Amniotic epithelial cell (primary cell): ENCODE measurements at regions not wholly inside any gene's neighbourhood (a gene's known extent, or its start where the extent isn't known, plus 50 kb on each side); places are given as distances from the start of the nearest gene placed in this dataset.

Source experiments
- DNase-seq: peaks from one replicate; pipeline ENCODE4 v3.0.0-alpha.2; 2010; ENCODE audit warnings: low read depth

GRCh38 chr1:216881695-216882094, 158.5 kb upstream of the ESRRG start:
- DNase-seq, result no peak

GRCh38 chr1:216866714-216867113, 143.5 kb upstream of the ESRRG start:
- no peak for DNase-seq

DNA sequence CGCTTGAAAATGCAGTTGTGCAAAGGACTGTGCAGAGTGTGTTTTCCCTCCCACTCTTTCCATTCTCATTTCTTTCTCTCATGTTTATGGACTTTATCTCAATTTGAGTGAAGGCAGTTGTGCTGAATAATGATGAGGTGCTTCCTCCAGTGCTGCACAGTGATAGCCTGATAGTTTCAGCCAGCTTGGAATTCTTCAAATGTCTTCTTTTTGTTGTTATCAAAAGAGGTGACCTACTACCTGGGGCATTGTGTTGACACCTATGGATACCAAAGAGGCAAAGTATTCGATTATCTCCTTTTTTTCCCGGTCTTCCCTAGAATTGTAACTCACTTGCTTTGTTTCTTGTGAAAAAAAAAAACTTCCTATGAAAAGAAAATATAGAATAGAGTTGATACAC, 132.6 kb upstream of the ESRRG start:
- no peak for DNase-seq

GRCh38 chr1:216854836-216855484, 131.7 kb upstream of the ESRRG start:
- DNase-seq, result no peak

GRCh38 chr1:216851073-216851472, 127.8 kb upstream of the ESRRG start:
- DNase-seq, result no peak

DNA sequence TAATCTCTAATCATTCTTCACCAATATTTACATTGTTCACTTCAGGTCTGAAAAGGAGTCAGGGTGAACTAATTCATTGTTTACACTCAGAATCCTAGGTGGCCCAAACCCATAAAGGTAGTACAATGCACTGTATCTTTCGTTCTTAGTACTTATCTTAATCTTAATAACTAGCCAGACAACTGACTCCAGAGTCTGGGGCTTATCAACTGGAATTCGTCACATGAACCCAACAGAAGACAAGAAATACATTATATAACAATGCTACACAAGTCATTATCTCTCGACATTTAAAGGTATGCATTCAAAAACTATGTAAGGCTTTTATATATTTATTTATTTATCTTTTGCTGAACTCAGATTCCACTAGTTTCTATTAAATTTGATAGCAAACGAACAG, 125.9 kb upstream of the ESRRG start:
- DNase-seq, result no peak

- peak; percentile 2 for DNase-seq
Observed at GRCh38 chr1:216847397-216848036, 124.3 kb upstream of the ESRRG start.

DNA sequence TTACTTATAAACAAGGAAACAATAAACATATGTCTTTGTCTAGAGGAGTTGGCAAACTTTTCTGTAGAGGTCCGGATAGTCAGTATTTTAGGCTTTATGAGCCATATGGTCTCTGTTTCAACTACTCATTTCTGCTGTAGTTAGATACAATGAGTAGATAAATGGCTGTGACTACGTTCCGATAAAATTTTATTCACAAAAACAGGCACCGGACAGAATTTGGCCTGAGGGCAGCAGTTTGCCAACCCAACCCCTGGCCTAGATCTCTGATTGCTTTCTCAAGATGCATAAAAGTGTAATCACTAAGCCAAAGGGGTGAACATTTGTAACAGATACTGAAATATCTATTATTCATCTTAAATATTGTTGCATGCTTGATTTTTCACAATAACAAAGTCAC, 123.1 kb upstream of the ESRRG start:
- DNase-seq, result no peak

DNA sequence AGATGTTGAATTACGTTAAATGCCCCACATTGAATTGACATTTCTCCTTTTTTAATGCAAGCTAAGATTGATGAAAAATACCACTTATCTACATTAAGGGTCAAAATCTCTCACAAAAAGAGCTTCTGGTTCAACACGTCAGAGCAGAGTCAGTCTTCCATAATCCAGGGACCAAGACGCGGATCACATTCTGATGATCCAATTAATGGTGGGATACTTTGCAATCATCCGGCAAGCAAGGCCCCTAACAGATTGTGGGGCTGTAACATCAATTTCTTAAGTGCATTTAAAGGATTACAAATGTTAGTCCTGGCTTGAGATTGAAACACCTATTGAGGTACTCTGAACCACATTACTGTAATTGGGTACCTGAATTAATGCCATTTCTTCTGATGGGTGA, 120.2 kb upstream of the ESRRG start:
- DNase-seq, result no peak

DNA sequence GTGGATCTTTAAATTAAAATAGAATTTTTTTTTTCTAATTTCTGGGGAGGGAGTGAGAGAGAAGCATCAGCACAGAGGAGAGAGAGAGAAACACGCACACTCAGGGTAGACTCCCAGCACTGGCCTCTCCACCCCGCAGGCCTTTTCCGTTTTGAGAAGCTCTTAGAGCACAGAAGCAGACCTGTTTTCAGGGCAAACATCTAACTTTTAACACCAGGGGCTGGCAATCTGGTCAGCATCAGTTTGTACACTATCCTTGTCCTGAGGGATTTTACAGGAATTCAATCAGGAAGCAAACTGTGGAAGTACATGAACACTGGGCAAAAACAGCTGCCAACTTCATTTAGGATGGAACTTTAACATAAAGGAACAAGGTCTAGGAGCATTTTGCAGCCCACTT, 117.9 kb upstream of the ESRRG start:
- DNase-seq, result no peak

DNA sequence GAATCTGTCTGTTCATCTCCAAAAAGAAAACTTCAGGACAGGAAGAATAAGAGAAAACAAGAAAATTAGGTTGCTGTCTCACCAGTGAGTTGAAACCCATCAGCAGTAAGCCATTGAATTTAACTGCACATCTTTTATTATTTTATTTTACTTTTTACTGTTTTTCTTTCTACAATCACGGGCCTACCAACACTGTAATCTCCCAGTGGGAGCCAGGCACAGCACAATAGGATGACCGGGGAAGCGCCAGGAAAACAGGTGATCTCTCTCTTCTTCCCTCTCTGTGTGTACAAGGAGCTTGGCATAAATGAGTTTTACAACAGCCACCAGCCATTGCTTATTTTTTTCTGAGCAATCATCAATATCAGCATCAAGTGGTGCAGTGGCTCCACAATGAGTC, 113.1 kb upstream of the ESRRG start:
- no peak for DNase-seq

GRCh38 chr1:216833509-216833908, 110.3 kb upstream of the ESRRG start:
- DNase-seq, result no peak

GRCh38 chr1:216832192-216832591, 109.0 kb upstream of the ESRRG start:
- DNase-seq, result no peak

- DNase-seq, result no peak
Observed at GRCh38 chr1:216830424-216831210, 107.4 kb upstream of the ESRRG start.

GRCh38 chr1:216827251-216827650, 104.0 kb upstream of the ESRRG start:
- no peak for DNase-seq

GRCh38 chr1:216826646-216827045, 103.4 kb upstream of the ESRRG start:
- no peak for DNase-seq

DNA sequence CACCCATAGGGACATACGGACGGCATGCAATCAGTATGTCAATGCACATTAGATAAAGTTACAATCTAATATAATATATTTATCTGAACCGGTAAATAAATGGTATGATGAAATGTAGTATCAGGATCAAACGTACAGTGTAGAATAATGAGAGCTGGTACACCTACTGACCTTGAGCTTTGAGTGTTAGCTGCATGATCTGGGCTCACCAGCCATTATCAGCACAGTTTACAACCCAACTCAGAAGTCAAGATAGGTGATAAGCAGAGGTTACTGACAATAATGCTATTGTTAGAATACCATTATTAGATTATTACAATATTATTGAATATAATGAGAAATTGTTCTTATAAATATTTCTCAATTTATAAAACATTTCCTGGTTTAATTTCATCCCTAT, 103.0 kb upstream of the ESRRG start:
- no peak for DNase-seq

GRCh38 chr1:216825557-216825956, 102.3 kb upstream of the ESRRG start:
- no peak for DNase-seq

- no peak for DNase-seq
Observed at GRCh38 chr1:216824511-216824910, 101.3 kb upstream of the ESRRG start.

GRCh38 chr1:216823731-216824130, 100.5 kb upstream of the ESRRG start:
- DNase-seq, result no peak

DNA sequence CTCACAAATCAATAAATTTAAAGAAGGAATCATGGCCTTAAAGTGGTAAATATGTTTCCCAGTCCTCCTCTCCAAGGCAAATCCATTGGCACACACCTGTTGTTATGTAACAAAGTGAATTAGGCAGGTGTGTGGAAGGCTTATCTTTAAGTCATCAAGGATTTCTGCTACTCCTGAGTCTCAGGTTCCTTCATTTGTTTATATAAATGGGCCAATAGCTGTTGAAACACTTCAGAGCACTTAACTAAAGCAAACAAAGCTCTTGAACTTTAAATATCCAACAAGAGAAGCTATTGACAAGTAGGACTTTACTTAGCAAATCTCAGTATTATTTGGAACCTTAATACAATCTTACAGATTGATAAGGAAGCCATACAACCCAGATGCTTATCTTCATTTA, 99.3 kb upstream of the ESRRG start:
- DNase-seq, result no peak

DNA sequence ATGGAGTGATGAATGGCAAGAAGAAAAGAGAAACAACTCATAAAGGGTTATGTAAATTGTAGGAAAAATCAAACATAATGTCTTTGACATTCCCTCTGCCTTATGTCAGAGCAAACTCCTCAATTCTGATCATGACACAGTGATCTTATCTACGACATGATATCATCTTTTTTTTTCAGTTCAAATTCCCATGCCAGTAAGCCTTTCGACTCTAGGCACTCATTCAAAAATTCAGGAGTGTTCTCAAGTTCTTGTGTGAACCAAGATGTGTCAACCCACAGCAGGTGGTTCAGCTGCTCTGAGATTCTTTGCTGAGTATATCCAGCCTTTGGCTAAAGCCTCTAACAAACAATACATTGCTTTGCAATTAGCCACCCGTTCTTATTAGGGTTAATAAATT, 97.1 kb upstream of the ESRRG start:
- no peak for DNase-seq

GRCh38 chr1:216818284-216818683, 95.1 kb upstream of the ESRRG start:
- no peak for DNase-seq
